ENCODE measurements at regions not wholly inside any gene's neighbourhood (a gene's known extent, or its start where the extent isn't known, plus 50 kb on each side); places are given as distances from the start of the nearest gene placed in this dataset.
"Not testable (repeated sequence)": the region's sequence is repeated elsewhere in the genome, so short reads cannot be mapped to it uniquely, and the experiment has no call there.

GRCh38 chr4:188737251-188738002, 598.2 kb downstream of the TRIML1 start:
- Histone ChIP-seq H3K4me3 (no peak overlapping the region), H3K9me3 (no peaks in the 10 kb centered on the region), H3K4me1 (no peaks in the 10 kb centered on the region), H3K27me3 (no peaks in the 10 kb centered on the region), H3K27ac (no peak overlapping the region), H3K36me3 (no peaks in the 10 kb centered on the region)
- intact Hi-C loops (cut with DNase I; ENCODE audit: low total_unique reads) = no loop called here
- no peak for DNase-seq
- no peak for TF ChIP-seq CTCF (IDR thresholded peaks at IDR 0.05)

- peak overlapping the region in 1 of 2 donors; percentile 36 for H3K4me3 ChIP-seq
- DNase-seq; H3K27me3 ChIP-seq; H3K9me3 ChIP-seq; H3K27ac ChIP-seq; intact Hi-C loops (cut with DNase I; ENCODE audit: low total_unique reads); H3K36me3 ChIP-seq; H3K4me1 ChIP-seq: not testable (repeated sequence)
These were observed 599.0 kb downstream of the TRIML1 start for GRCh38 chr4:188738290-188738689.

GRCh38 chr4:188740172-188740571, 600.9 kb downstream of the TRIML1 start:
- H3K4me1 ChIP-seq; H3K4me3 ChIP-seq; H3K9me3 ChIP-seq; H3K27ac ChIP-seq; H3K36me3 ChIP-seq; DNase-seq; intact Hi-C loops (cut with DNase I; ENCODE audit: low total_unique reads); H3K27me3 ChIP-seq: not testable (repeated sequence)

- H3K36me3 ChIP-seq; H3K4me3 ChIP-seq; H3K4me1 ChIP-seq; DNase-seq; H3K27ac ChIP-seq; H3K27me3 ChIP-seq; H3K9me3 ChIP-seq; intact Hi-C loops (cut with DNase I; ENCODE audit: low total_unique reads): not testable (repeated sequence)
These were observed 601.5 kb downstream of the TRIML1 start for GRCh38 chr4:188740791-188741190.

GRCh38 chr4:188754372-188755002, 615.2 kb downstream of the TRIML1 start:
- Histone ChIP-seq H3K27me3 (no peaks in the 10 kb centered on the region), H3K4me3 (no peak overlapping the region), H3K4me1 (no peaks in the 10 kb centered on the region), H3K9me3 (peaks cover 0 to 10% (median 0%) of the 10 kb centered on the region in 3 donors), H3K36me3 (no peaks in the 10 kb centered on the region), H3K27ac (no peak overlapping the region)
- TF ChIP-seq CTCF (IDR thresholded peaks at IDR 0.05) = no peak
- intact Hi-C loops (cut with DNase I; ENCODE audit: low total_unique reads) = no loop called here
- DNase-seq = no peak

GRCh38 chr4:188767496-188767895, 628.3 kb downstream of the TRIML1 start:
- Histone ChIP-seq H3K9me3 (no peaks in the 10 kb centered on the region), H3K27me3 (no peaks in the 10 kb centered on the region), H3K4me1 (no peaks in the 10 kb centered on the region), H3K27ac (no peak overlapping the region), H3K36me3 (no peaks in the 10 kb centered on the region), H3K4me3 (no peak overlapping the region)
- TF ChIP-seq CTCF (IDR thresholded peaks at IDR 0.05) = no peak
- intact Hi-C loops (cut with DNase I; ENCODE audit: low total_unique reads) = no loop called here
- DNase-seq = no peak

- H3K36me3 ChIP-seq = no peaks in the 10 kb centered on the region
- peaks cover 0 to 3% (median 0%) of the 10 kb centered on the region in 4 donors for H3K4me1 ChIP-seq
- no peak for DNase-seq
- no peak for TF ChIP-seq CTCF (IDR thresholded peaks at IDR 0.05)
- H3K4me3 ChIP-seq = no peak overlapping the region
- H3K27ac ChIP-seq = no peak overlapping the region
- intact Hi-C loops (cut with DNase I; ENCODE audit: low total_unique reads) = no loop called here
- no peaks in the 10 kb centered on the region for H3K27me3 ChIP-seq
- no peaks in the 10 kb centered on the region for H3K9me3 ChIP-seq
These were observed 639.7 kb downstream of the TRIML1 start for GRCh38 chr4:188778905-188779304.
